Liver (tissue), 7 donors: ENCODE measurements at regions not wholly inside any gene's neighbourhood (a gene's known extent, or its start where the extent isn't known, plus 50 kb on each side); places are given as distances from the start of the nearest gene placed in this dataset.

Source experiments
- DNase-seq: peaks from one replicate; pipeline ENCODE4 v3.0.0-alpha.2; 2017; ENCODE audit warnings: low spot score
- H3K27ac ChIP-seq, 2 donors: one replicate each; pipeline ENCODE4 v1.7.0; 2013; ENCODE audit warnings: inconsistent platforms in 2 of 2, low read length in 2 of 2, control low read depth in 1 of 2, low read depth in 1 of 2, mild to moderate bottlenecking in 1 of 2
- H3K27me3 ChIP-seq, 4 donors: one replicate each; pipeline versions ENCODE4 v1.6.1 to v1.7.0; 2013; ENCODE audit warnings: low read length in 3 of 4, inconsistent platforms in 1 of 4, mild to moderate bottlenecking in 1 of 4, moderate library complexity in 1 of 4; ENCODE audit not compliant: control insufficient read depth in 4 of 4, insufficient read depth in 4 of 4
- H3K36me3 ChIP-seq, 4 donors: one replicate each; pipeline versions ENCODE4 v1.6.1 to v1.7.0; 2013; ENCODE audit warnings: low read length in 3 of 4, mild to moderate bottlenecking in 3 of 4, low read depth in 1 of 4, moderate library complexity in 1 of 4; ENCODE audit not compliant: control insufficient read depth in 4 of 4, insufficient read depth in 3 of 4
- H3K4me1 ChIP-seq, 4 donors: one replicate each; pipeline versions ENCODE4 v1.6.1 to v1.7.0; 2013; ENCODE audit warnings: low read length in 3 of 4, mild to moderate bottlenecking in 3 of 4, moderate library complexity in 1 of 4; ENCODE audit not compliant: control insufficient read depth in 4 of 4, insufficient read depth in 4 of 4
- H3K4me3 ChIP-seq, 3 donors: one replicate each; pipeline versions ENCODE4 v1.6.1 to v1.7.0; 2013; ENCODE audit warnings: low read length in 3 of 3, control low read depth in 1 of 3, low read depth in 1 of 3, mild to moderate bottlenecking in 1 of 3
- H3K9ac ChIP-seq, 2 donors: one replicate each; pipeline ENCODE4 v1.7.0; 2013; ENCODE audit warnings: low read length in 2 of 2, mild to moderate bottlenecking in 2 of 2, moderate library complexity in 2 of 2, control low read depth in 1 of 2, low read depth in 1 of 2
- H3K9me3 ChIP-seq, 4 donors: one replicate each; pipeline versions ENCODE4 v1.6.1 to v1.7.0; 2013; ENCODE audit warnings: low read length in 3 of 4; ENCODE audit not compliant: control insufficient read depth in 4 of 4
- ATF3 ChIP-seq: IDR thresholded peaks from 2 replicates; pipeline ENCODE4 v1.6.1; 2016; ENCODE audit warnings: antibody characterized with exemption
- EGR1 ChIP-seq, 2 donors: IDR thresholded peaks; 2 replicates each; pipeline ENCODE4 v1.6.1; 2016 to 2018; ENCODE audit warnings: antibody characterized with exemption in 2 of 2, low read depth in 2 of 2
- FOXA1 ChIP-seq: IDR thresholded peaks from 2 replicates; pipeline ENCODE4 v1.6.1; 2016; ENCODE audit warnings: antibody characterized with exemption
- FOXA2 ChIP-seq: IDR thresholded peaks from 2 replicates; pipeline ENCODE4 v1.6.1; 2016; ENCODE audit warnings: antibody characterized with exemption
- GABPA ChIP-seq, 2 donors: IDR thresholded peaks in 1 of 2; conservative IDR thresholded peaks in 1 of 2; 2 replicates each; pipeline ENCODE4 v1.6.1; 2016; ENCODE audit warnings: antibody characterized with exemption in 2 of 2, mild to moderate bottlenecking in 1 of 2, moderate library complexity in 1 of 2
- HNF4A ChIP-seq, 2 donors: conservative IDR thresholded peaks; 2 replicates each; pipeline ENCODE4 v1.6.1; 2016; ENCODE audit warnings: antibody characterized with exemption in 2 of 2, mild to moderate bottlenecking in 2 of 2
- HNF4G ChIP-seq: IDR thresholded peaks from 2 replicates; pipeline ENCODE4 v1.6.1; 2016; ENCODE audit warnings: antibody characterized with exemption
- JUND ChIP-seq, 2 donors: IDR thresholded peaks; 2 replicates each; pipeline ENCODE4 v1.6.1; 2016; ENCODE audit warnings: antibody characterized with exemption in 2 of 2
- RAD21 ChIP-seq, 2 donors: IDR thresholded peaks; 2 replicates each; pipeline ENCODE4 v1.6.1; 2016; ENCODE audit warnings: antibody characterized with exemption in 2 of 2, mild to moderate bottlenecking in 2 of 2
- REST ChIP-seq: IDR thresholded peaks from 2 replicates; pipeline ENCODE4 v1.6.1; 2016; ENCODE audit warnings: antibody characterized with exemption, mild to moderate bottlenecking
- RXRA ChIP-seq, 2 donors: IDR thresholded peaks; 2 replicates each; pipeline ENCODE4 v1.6.1; 2017 to 2018; ENCODE audit warnings: antibody characterized with exemption in 2 of 2, mild to moderate bottlenecking in 1 of 2
- SP1 ChIP-seq: IDR thresholded peaks from 2 replicates; pipeline ENCODE4 v1.6.1; 2018; ENCODE audit warnings: antibody characterized with exemption, mild to moderate bottlenecking
- TAF1 ChIP-seq: conservative IDR thresholded peaks from 2 replicates; pipeline ENCODE4 v1.6.1; 2016; ENCODE audit warnings: antibody characterized with exemption, mild to moderate bottlenecking
- YY1 ChIP-seq: IDR thresholded peaks from 2 replicates; pipeline ENCODE4 v1.6.1; 2016; ENCODE audit warnings: antibody characterized with exemption, mild to moderate bottlenecking
- ZBTB33 ChIP-seq: IDR thresholded peaks from 2 replicates; pipeline ENCODE4 v1.6.1; 2016; ENCODE audit warnings: antibody characterized with exemption
- WGBS: extraction: QIAGEN DNeasy Blood & Tissue Kit; methylation state at CpG from one replicate; pipeline ENCODE4 v1.1.7; 2013; 5-methylcytosine and 5-hydroxymethylcytosine counted together
- donor health status: healthy.
- donor health status: healthy.
- donor health status: healthy.
- donor health status: healthy.

DNA sequence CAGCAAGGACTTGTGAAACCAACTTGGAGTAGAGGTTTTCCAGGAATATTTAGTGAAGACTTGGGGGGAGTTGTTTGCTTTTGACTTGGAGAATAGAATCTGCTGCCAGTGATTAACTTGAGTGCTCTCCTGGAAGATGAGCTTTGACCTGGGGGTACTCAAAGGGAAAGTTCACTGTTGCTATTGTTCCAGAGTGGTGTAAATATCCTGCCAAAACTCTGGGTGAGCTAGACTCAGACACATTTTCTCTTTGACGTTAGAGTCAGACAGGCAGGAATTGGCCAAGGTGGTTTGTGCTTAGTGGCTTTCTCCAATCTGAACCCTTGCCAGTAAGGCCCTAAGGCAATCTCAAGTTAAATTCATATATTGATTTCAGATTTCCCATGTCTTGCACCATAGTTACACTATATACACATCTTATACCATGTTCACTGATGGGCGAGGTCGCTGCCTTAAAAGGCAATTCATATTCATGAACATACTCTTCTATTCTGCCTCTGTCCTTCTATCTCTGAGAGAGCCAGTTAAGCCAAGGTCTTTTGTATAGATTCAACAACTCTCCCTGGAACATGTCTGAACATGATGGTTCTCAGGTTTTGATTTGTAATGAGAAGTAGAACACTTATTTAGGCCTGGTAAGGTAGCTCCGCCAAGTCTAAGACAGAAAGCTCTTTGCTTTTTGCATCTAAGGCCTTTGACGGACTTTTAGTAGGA, 204.6 kb upstream of the SLC38A2 start:
- peaks cover 2 to 7% (median 5%) of the 10 kb centered on the region in 4 donors for H3K4me1 ChIP-seq
- peak; percentile 53 to 60 for TF ChIP-seq HNF4A (conservative IDR thresholded peaks at IDR 0.05)
- no peak for TF ChIP-seq JUND (IDR thresholded peaks at IDR 0.05)
- no peak for DNase-seq
- no peaks in the 10 kb centered on the region for H3K27me3 ChIP-seq
- no peak overlapping the region for H3K4me3 ChIP-seq
- no peaks in the 10 kb centered on the region for H3K36me3 ChIP-seq
- no peaks in the 10 kb centered on the region for H3K9me3 ChIP-seq
- WGBS = 84% methylated on average over 5 of the region's 5 CpGs
- no peak overlapping the region for H3K9ac ChIP-seq
- no peak overlapping the region for H3K27ac ChIP-seq

GRCh38 chr12:46574847-46575246, 202.3 kb upstream of the SLC38A2 start:
- H3K27me3 ChIP-seq = no peaks in the 10 kb centered on the region
- DNase-seq = no peak
- no peaks in the 10 kb centered on the region for H3K9me3 ChIP-seq
- H3K27ac ChIP-seq = no peak overlapping the region
- H3K4me1 ChIP-seq = peaks cover 2 to 7% (median 5%) of the 10 kb centered on the region in 4 donors
- TF ChIP-seq TAF1 (no peak), HNF4G (no peak), HNF4A (conservative IDR thresholded peaks at IDR 0.05) (peak in 1 of 2 donors; percentile 25), YY1 (no peak), FOXA1 (no peak), REST (no peak), FOXA2 (no peak), EGR1 (IDR thresholded peaks at IDR 0.05; ENCODE audit: low read depth in 2 of 2) (no peak), RXRA (IDR thresholded peaks at IDR 0.05) (peak in 1 of 2 donors; percentile 19), RAD21 (IDR thresholded peaks at IDR 0.05) (peak in 1 of 2 donors; percentile 7), GABPA (IDR thresholded peaks at IDR 0.05 in 1 of 2, conservative IDR thresholded peaks at IDR 0.05 in 1 of 2) (no peak), ZBTB33 (no peak), ATF3 (no peak), SP1 (no peak)
- 41% methylated on average over 2 of the region's 2 CpGs for whole genome bisulfite sequencing
- no peak overlapping the region for H3K9ac ChIP-seq
- no peaks in the 10 kb centered on the region for H3K36me3 ChIP-seq
- no peak overlapping the region for H3K4me3 ChIP-seq
